ENCODE measurements at regions not wholly inside any gene's neighbourhood (a gene's known extent, or its start where the extent isn't known, plus 50 kb on each side); places are given as distances from the start of the nearest gene placed in this dataset.

- TF ChIP-seq TAF1 (IDR thresholded peaks at IDR 0.05; ENCODE audit: borderline replicate concordance, low read depth, low read length) (no peak), POLR2A (IDR thresholded peaks at IDR 0.05; ENCODE audit: low read depth, low read length) (no peak)
Observed at GRCh38 chr16:6837722-6838121, 494.9 kb upstream of the RBFOX1 start.

Data from GM12892 (cell line).